ENCODE measurements at regions not wholly inside any gene's neighbourhood (a gene's known extent, or its start where the extent isn't known, plus 50 kb on each side); places are given as distances from the start of the nearest gene placed in this dataset.

DNA sequence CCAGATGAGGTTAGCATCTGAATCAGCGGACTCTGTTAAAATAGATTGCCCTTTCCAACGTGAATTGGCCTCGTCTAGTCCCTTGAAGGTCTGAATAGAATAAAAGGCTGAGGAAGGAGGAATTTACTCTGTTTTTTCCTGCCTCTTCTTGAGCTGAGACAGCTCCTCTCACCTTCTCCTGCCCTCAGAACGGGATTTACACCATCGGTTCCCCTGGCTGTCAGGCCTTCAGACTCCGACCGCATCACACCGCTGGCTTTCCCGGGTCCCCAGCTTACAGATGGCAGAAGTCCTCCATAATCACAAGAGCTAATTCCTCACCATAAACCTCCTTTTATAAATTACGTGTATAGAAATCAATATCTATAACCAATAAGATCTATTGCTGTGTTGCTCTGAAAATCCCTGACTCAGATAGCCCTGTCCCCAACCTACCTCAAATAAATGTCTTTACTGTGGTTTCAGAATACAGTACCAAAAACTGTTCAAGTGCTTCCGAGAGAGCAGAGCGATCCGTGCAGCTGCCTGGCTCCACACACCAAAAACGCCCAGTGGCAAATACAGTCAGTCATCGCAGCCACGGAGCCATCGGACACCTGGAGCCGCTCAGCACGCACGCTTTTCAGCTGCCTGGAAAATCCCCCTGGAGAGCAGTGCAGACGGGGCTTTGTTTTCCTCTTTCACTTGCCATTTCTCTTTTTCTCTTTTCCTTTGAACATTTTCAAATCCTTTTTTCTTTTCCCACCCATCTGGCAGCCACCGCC, 196.9 kb downstream of the NRP2 start:
- no peak for TF ChIP-seq CTCF (IDR thresholded peaks at IDR 0.05)
- TF ChIP-seq POLR2A (IDR thresholded peaks at IDR 0.05) = no peak

Measured in tibial nerve (tissue), 3 donors.